IMR-90 (cell line): ENCODE measurements at regions not wholly inside any gene's neighbourhood (a gene's known extent, or its start where the extent isn't known, plus 50 kb on each side); places are given as distances from the start of the nearest gene placed in this dataset.

Experiments used
- ATAC-seq: fragments of 200-7000 bp; cut with Tn5 transposase; 2 replicates; pipeline ENCODE4 v1.9.1; 2020; ENCODE audit warnings: low read depth, mild to moderate bottlenecking, moderate library complexity
- BruUV-seq: library from RNA; stranded (reverse); fragments of 400-500 nt; replicated peaks from 2 replicates; lab custom pipeline; 2021; lab: Mats Ljungman, UMichigan
- CTCF ChIA-PET: fragments of 300-600 bp; formaldehyde crosslinking; extraction: SDS; loops from one replicate; lab custom pipeline; 2021; ENCODE audit warnings: antibody characterized with exemption; lab: Yijun Ruan, JAX
- POLR2A ChIA-PET: fragments of 300-600 bp; sonication (Branson Sonifier 250); formaldehyde crosslinking; loops from one replicate; lab custom pipeline; 2022; ENCODE audit warnings: antibody characterized with exemption; ENCODE audit not compliant: unreplicated experiment; lab: Charles Lee
- DNase-seq: peaks from one replicate; pipeline ENCODE4 v3.0.0; 2013
- H2AFZ ChIP-seq: replicated peaks from 2 replicates; pipeline ENCODE3; 2013; ENCODE audit warnings: low read length, mild to moderate bottlenecking; ENCODE audit not compliant: poor library complexity
- H2AK5ac ChIP-seq: 2 replicates; pipeline ENCODE4 v1.6.1; 2013; ENCODE audit warnings: low read depth, low read length, inconsistent platforms
- H2AK9ac ChIP-seq: replicated peaks from 2 replicates; pipeline ENCODE3; 2013; ENCODE audit warnings: mild to moderate bottlenecking, low read depth, low read length, moderate library complexity; ENCODE audit not compliant: poor library complexity
- H2BK120ac ChIP-seq: 2 replicates; pipeline ENCODE4 v1.6.1; 2013; ENCODE audit warnings: low read depth, low read length, inconsistent platforms
- H2BK15ac ChIP-seq: 3 replicates; pipeline ENCODE4 v1.6.1; 2013; ENCODE audit warnings: low read depth, low read length, inconsistent platforms
- H2BK20ac ChIP-seq: 2 replicates; pipeline ENCODE4 v1.6.1; 2013; ENCODE audit warnings: low read depth, mild to moderate bottlenecking, inconsistent platforms, low read length, moderate library complexity
- H2BK5ac ChIP-seq: 2 replicates; pipeline ENCODE4 v1.6.1; 2013; ENCODE audit warnings: mild to moderate bottlenecking, low read depth, low read length, inconsistent platforms; ENCODE audit not compliant: poor library complexity, severe bottlenecking
- H3K14ac ChIP-seq: replicated peaks from 2 replicates; pipeline ENCODE4 v1.6.1; 2013; ENCODE audit warnings: low read depth, low read length, inconsistent platforms
- H3K18ac ChIP-seq: 2 replicates; pipeline ENCODE4 v1.6.1; 2013; ENCODE audit warnings: low read depth, low read length, control low read depth
- H3K23ac ChIP-seq: 2 replicates; pipeline ENCODE4 v1.6.1; 2013; ENCODE audit warnings: low read depth, low read length, inconsistent platforms
- H3K27ac ChIP-seq: 2 replicates; pipeline ENCODE4 v1.5.1; 2013; ENCODE audit warnings: mild to moderate bottlenecking, control low read depth, low read length; ENCODE audit not compliant: insufficient read depth
- H3K27me3 ChIP-seq: 2 replicates; pipeline ENCODE4 v1.6.1; 2013; ENCODE audit warnings: low read length; ENCODE audit not compliant: control insufficient read depth, insufficient read depth
- H3K36me3 ChIP-seq: 2 replicates; pipeline ENCODE4 v1.6.1; 2013; ENCODE audit warnings: low read length, mixed read lengths; ENCODE audit not compliant: control insufficient read depth, insufficient read depth
- H3K4ac ChIP-seq: 2 replicates; pipeline ENCODE4 v1.6.1; 2013; ENCODE audit warnings: low read depth, low read length, inconsistent platforms
- H3K4me1 ChIP-seq: 2 replicates; pipeline ENCODE4 v1.6.1; 2013; ENCODE audit warnings: low read length, mixed read lengths; ENCODE audit not compliant: control insufficient read depth, insufficient read depth
- H3K4me2 ChIP-seq: 2 replicates; pipeline ENCODE4 v1.6.1; 2013; ENCODE audit warnings: low read depth, mild to moderate bottlenecking, control low read depth, low read length, moderate library complexity
- H3K4me3 ChIP-seq: 2 replicates; pipeline ENCODE4 v1.5.1; 2013; ENCODE audit warnings: low read depth, mild to moderate bottlenecking, control low read depth, low read length, moderate library complexity; ENCODE audit not compliant: insufficient read depth
- H3K56ac ChIP-seq: 2 replicates; pipeline ENCODE4 v1.6.1; 2013; ENCODE audit warnings: low read length, inconsistent platforms; ENCODE audit not compliant: insufficient read depth; ENCODE audit errors: extremely low read depth
- H3K79me1 ChIP-seq, 2 experiments: 2 replicates each; pipeline ENCODE4 v1.6.1; 2013; ENCODE audit warnings: low read length in 2 of 2, inconsistent platforms in 1 of 2, low read depth in 1 of 2
- H3K9ac ChIP-seq: 2 replicates; pipeline ENCODE4 v1.6.1; 2013; ENCODE audit warnings: low read depth, low read length, control low read depth
- H3K9me1 ChIP-seq: 2 replicates; pipeline ENCODE4 v1.6.1; 2013; ENCODE audit warnings: low read length, inconsistent platforms; ENCODE audit not compliant: insufficient read depth
- H3K9me3 ChIP-seq: 2 replicates; pipeline ENCODE4 v1.6.1; 2013; ENCODE audit warnings: low read length; ENCODE audit not compliant: control insufficient read depth, insufficient read depth
- H4K20me1 ChIP-seq: 2 replicates; pipeline ENCODE4 v1.6.1; 2013; ENCODE audit warnings: low read length, inconsistent platforms; ENCODE audit not compliant: insufficient read depth
- H4K5ac ChIP-seq: 2 replicates; pipeline ENCODE4 v1.6.1; 2013; ENCODE audit warnings: mild to moderate bottlenecking, low read depth, low read length, control low read depth
- H4K8ac ChIP-seq, 2 experiments: 2 replicates each; pipeline ENCODE4 v1.6.1; 2013; ENCODE audit warnings: low read depth in 2 of 2, low read length in 2 of 2, control low read depth in 1 of 2, inconsistent platforms in 1 of 2
- H4K91ac ChIP-seq: 2 replicates; pipeline ENCODE4 v1.6.1; 2013; ENCODE audit warnings: low read depth, low read length, inconsistent platforms; ENCODE audit not compliant: insufficient read depth
- BHLHE40 ChIP-seq: fragments of 150-350 bp; IDR thresholded peaks from 2 replicates; pipeline ENCODE4 v1.6.1; 2016; ENCODE audit warnings: mild to moderate bottlenecking, low read depth, low read length
- FOS ChIP-seq: fragments of 150-350 bp; IDR thresholded peaks from 2 replicates; pipeline ENCODE4 v1.6.1; 2016; ENCODE audit warnings: low read depth, low read length
- WGBS, 2 experiments: methylation state at CpG; one replicate each; pipeline versions ENCODE4 v1.1.5 to v1.1.7; 2013; ENCODE audit warnings: missing lambda C conversion rate in 2 of 2; ENCODE audit not compliant: insufficient read length in 1 of 2; ENCODE audit errors: extremely low coverage in 2 of 2; 5-methylcytosine and 5-hydroxymethylcytosine counted together
- dilution Hi-C: fragments of 300-500 bp; cut with HindIII; formaldehyde crosslinking; loops from one replicate; pipeline ENCODE4 v1.14.3; 2018; ENCODE audit warnings: low sequenced_read_pairs; ENCODE audit not compliant: unreplicated experiment
- in situ Hi-C: fragments of 300-500 bp; cut with MboI; formaldehyde crosslinking; loops from 3 replicates; pipeline ENCODE4 v1.14.3; 2019; ENCODE audit warnings: low sequenced_read_pairs, inconsistent platforms, mixed read lengths
- intact Hi-C: fragments of 100-400 bp; cut with micrococcal nuclease; formaldehyde crosslinking; loops from 2 replicates; pipeline ENCODE4 v1.10.0; 2022

GRCh38 chr17:34458266-34458665 lies 95.2 kb upstream of the CCL1 start:
- no peak overlapping the region for H3K23ac ChIP-seq
- no CpG with 5 or more reads among the region's 6 CpGs for WGBS, 2 experiments
- TF ChIP-seq FOS (no peak), BHLHE40 (no peak)
- H3K9me3 ChIP-seq = no peaks in the 10 kb centered on the region
- H2BK5ac ChIP-seq = no peak overlapping the region
- H4K5ac ChIP-seq = no peak overlapping the region
- dilution Hi-C loops (no loop called here), in situ Hi-C loops (no loop called here), intact Hi-C loops (no loop called here)
- no peak for ATAC-seq
- no peak overlapping the region for H2BK15ac ChIP-seq
- no peak overlapping the region for H3K56ac ChIP-seq
- no peak for DNase-seq
- H3K79me1 ChIP-seq = no peaks in the 10 kb centered on the region
- no peak overlapping the region for H3K14ac ChIP-seq
- ChIA-PET POLR2A (no interaction called here), CTCF (no interaction called here)
- H3K9ac ChIP-seq = no peak overlapping the region
- H3K18ac ChIP-seq = no peak overlapping the region
- no peaks in the 10 kb centered on the region for H3K4me1 ChIP-seq
- H3K36me3 ChIP-seq = no peaks in the 10 kb centered on the region
- H3K9me1 ChIP-seq = no peaks in the 10 kb centered on the region
- H3K27me3 ChIP-seq = peaks cover 3% of the 10 kb centered on the region; the same call in 1 of the 2 replicates
- no peak overlapping the region for H3K4ac ChIP-seq
- H3K27ac ChIP-seq = no peak overlapping the region
- no TSS peak for BruUV-seq
- no peak overlapping the region for H2AK9ac ChIP-seq
- H3K4me3 ChIP-seq = no peak overlapping the region
- H3K4me2 ChIP-seq = no peak overlapping the region
- H2AK5ac ChIP-seq = no peak overlapping the region
- H4K8ac ChIP-seq = no peak overlapping the region
- H4K20me1 ChIP-seq = no peaks in the 10 kb centered on the region
- H4K91ac ChIP-seq = no peak overlapping the region
- H2BK20ac ChIP-seq = no peak overlapping the region
- H2BK120ac ChIP-seq = no peak overlapping the region
- H2AFZ ChIP-seq = no peak overlapping the region
